GM19099 (cell line): ENCODE measurements at regions not wholly inside any gene's neighbourhood (a gene's known extent, or its start where the extent isn't known, plus 50 kb on each side); places are given as distances from the start of the nearest gene placed in this dataset.

Experiments used
- POLR2A ChIP-seq: IDR thresholded peaks from 3 replicates; pipeline ENCODE4 v1.6.1; 2011; ENCODE audit warnings: low read depth; ENCODE audit not compliant: insufficient read length; ENCODE audit errors: extremely low read depth

DNA sequence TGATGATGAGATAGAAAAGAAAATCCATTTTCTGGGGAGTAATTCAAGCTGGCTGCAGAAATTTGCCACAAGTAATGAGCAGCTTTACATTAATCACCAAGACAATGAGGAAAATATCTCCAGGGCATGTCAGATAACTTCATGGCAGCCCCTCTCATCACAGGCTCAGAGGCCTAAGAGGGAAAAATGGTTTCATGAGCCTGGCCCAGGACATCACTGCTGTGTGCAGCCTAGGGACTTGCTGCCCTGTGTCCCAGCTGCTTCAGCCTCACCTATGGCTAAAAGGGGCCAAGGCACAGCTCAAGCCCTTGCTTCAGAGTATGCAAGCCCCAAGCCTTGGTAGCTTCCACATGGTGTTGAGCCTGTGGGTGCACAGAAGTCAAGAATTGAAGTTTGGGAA is 161.7 kb downstream of the OPA1 start:
- no peak for TF ChIP-seq POLR2A

DNA sequence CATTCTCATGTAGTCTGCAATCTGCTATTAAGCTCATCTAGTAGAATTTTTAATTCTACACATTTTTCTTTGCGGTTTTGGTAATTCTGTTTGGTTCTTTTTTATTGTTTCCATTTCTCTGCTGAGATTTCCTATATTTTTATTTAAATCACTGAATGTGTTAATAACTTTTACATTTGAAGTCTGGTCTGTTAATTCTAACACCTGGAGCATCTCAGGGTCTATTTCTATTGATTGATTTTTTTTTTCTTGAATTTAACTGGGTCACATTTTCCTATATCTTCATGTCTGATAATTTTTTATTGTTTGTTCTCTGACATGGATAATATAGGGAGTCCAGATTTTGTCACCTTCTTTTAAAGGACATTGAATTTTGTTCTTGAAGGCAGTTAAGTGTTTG is 163.5 kb downstream of the OPA1 start:
- TF ChIP-seq POLR2A: no peak

DNA sequence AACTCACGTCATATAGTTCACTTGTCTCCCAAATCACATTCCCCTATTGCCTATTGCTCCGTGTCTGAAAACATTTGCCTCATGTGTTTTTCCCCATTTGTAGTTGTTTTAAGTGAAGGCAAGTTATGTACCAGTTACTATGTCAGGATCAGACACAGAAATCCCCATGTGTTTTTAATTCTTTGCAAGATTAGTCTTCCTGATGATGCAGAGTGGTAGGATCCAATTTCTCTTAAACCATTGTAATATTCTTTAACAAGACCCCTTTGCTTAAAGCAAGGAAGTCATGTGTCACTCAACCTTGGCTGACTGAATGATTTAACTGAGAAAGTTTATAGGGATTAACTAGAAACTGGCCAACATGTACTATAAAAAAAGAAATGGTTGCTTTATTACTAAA is 164.4 kb downstream of the OPA1 start:
- TF ChIP-seq POLR2A: no peak

DNA sequence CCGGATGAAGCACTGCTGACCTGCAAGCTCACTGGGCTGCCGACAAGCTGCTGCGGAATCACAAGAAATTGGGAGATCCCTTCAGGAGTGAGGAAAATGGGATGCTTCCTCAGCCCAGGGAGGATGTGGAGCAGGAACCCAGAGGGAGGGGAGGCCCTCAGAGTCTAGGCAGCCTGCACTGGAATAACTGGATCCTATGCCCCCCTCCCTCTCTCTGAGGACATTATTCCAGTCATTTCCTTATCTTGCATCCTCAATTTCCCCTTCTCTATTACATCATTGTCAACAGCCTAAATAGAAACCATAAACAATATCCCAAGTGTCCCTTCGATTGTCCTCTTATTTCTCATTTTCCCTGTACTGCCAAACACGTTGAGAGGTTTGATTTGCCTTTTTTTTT is 169.0 kb downstream of the OPA1 start:
- no peak for TF ChIP-seq POLR2A

DNA sequence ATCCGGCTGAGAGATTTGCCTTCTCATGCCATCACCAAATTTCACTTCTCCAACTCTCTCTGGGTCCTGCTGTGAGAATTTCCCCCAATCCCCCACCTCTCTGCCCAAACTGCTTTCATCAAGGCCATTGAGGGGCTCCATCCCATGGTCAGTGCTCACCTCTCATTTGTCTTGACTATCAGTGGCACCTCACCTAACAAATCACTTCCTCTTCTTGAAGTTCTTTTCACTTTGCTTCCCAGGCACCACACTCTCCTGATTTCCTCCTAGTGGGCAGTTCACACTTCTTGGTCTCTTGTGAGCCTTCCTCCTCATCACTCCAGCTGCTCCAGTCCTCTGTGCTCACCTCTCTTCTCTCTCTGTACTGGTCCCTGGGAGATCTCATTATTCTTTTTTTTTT is 169.6 kb downstream of the OPA1 start:
- no peak for TF ChIP-seq POLR2A

DNA sequence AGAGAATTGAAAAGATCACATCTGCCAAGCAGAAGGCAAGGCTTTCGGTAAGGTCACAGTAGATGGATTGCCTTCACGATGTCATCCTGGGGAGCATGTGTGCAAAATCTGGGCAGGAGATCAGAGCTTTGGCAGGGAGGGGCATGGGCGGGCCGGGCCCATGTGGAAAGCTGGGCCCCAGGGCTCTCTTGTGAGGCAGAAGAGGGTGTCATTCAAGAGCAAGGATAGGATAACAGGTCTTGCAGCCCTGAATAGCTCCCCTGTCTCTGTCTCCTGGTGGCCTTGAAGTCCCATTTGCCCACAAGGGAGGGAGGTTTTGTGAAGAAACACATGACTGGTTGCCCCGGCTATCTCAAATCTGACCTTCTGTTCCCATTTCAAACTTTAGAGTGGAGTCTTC is 172.0 kb downstream of the OPA1 start:
- no peak for TF ChIP-seq POLR2A

DNA sequence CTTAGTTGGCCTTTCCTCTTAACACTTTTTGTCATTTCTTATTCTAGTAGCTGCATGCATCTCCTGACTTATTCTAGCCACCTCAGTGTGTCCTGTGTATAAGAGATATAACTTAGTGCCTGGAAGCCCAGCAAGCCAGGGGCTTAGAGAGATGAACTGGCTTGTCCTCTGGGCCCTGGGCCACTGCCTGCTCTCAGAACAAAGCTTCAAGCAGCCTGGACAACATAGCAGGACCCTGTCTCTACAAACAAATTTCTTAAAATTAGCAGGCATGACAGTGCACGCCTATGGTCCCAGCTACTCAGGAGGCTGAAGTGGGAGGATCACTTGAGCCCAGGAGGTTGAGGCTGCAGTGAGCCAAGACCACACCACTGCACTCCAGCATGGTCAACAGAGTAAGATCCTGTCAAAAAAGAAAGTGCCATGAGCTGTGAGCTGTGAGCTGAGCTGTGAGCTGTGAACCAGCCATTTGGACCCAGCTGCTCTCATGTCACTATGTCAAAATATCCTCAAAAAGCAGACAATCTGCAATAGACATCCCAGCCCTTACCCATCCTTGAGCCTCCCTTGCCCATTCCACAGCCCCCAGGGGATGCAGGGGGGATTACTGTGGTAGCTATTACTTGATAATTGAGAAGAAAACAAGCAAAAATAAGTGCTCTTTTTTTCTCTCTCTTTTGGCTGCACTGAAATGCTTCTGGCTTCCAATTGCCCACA is 174.5 kb downstream of the OPA1 start:
- no peak for TF ChIP-seq POLR2A

DNA sequence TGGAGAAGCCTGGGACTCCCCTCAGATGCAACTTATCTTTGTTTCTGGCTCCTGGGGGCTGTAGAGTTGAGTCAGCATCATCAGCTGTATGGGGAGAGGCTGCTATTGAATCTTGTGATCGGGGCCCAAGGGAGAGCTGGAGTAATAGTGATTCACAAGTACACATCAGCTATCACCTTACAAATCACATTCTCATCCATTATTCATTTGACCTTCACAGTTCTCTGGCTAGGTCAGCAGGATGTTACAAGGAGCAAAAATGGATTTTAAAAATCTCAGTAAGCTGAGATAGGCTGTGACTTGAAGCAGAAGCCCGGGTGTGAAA is 175.0 kb downstream of the OPA1 start:
- no peak for TF ChIP-seq POLR2A

DNA sequence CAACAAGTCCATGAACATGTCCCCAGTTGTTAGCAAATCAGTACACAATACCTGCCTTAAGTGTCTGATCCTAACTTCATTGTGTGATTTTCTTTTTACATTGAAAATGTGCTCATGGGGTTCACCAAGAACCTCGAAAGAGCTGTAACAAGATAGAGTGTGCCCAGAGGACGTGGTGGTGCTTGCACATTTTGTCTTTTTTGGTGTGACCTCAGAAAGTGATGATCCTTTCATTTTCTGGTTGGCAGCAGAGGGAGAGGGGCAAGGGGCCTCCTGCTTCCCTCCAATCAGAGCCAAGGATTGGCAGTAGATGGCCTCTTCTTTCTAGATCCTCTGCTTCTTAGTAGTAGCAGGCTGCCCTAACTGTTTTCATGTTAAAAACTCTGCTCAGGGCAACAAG is 176.4 kb downstream of the OPA1 start:
- TF ChIP-seq POLR2A: no peak

DNA sequence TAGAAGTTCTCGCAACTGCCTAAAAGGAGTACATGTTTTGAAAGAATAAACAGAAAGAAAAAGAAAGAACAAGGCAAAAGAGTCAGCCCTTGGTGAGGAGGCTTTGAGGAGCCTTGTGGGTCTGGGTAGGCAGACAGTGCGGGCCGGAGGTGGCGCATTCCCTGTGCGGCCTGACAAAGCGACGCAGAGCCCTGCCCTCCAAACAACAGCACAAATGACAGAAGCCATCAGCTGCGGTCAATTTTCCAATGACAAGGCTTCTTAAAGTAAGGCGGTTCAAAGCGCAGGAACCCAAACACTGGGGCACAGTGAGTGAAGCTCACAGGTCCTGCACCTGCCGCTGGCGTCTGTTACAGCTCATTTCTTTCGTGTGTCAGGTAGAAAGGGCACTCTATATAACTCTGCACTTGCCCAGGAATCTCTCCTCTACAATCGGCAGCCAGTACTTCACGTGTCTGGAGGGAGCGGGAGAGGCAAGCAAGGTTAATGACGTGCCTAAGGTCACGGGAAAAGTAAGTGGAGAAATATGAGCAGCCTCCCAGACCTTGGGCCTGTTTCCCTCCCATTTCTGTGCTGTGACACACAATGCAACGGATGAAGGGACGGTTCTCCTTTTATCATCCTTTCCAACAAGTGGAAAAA is 178.1 kb downstream of the OPA1 start:
- TF ChIP-seq POLR2A: no peak

DNA sequence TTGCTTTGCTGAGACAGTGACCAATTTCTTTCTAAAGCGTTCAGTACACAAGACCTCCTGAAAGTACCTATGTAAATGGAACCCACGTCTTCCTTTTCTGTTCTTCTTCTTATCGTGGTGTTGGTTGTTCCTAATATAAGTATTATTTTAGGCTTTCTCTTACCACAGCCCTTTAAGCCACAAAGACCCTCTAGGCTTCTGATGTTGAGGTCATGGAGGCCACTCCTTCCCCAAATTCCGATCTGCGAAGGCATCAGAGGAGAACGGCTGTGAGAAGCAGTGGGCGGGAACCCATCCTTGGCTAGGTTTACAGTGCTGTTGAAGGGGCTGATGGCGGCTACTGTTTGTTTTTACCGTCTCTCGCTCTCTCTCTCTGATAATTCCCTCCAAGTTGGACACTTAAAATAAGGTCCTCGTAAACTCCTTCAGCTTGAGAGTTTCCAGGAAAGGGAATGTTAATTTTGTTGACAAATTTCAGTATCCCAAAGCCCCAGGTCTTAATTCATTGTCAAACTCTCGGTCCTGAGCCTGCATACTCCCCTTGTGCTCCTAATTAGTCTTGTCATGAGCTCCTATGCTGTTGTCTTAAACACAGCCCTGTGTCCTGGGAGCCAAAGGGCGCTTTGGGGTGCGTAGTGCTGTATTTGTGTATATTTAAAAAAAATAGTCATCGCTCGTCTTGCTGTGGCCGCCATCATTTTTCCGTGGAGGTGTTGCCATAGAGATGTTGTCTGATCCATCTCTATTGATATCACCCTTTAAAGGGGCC is 178.8 kb downstream of the OPA1 start:
- no peak for TF ChIP-seq POLR2A

DNA sequence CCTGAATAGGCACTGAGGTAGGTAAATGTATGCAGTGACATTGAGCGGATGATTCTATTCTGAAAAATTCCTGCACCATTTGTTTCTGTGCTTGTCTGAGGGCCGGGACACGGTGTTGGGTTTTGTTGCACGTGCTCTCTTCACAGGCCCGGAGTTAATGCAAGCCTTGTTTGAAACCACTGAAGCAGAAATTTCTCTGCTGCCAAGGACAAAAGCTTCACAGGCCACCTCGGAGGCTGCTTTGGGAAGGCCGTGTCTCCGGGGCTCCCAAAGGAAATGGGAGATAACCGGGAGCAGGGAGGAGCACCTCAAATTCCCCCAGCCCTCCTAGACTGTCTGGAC is 179.4 kb downstream of the OPA1 start:
- no peak for TF ChIP-seq POLR2A

DNA sequence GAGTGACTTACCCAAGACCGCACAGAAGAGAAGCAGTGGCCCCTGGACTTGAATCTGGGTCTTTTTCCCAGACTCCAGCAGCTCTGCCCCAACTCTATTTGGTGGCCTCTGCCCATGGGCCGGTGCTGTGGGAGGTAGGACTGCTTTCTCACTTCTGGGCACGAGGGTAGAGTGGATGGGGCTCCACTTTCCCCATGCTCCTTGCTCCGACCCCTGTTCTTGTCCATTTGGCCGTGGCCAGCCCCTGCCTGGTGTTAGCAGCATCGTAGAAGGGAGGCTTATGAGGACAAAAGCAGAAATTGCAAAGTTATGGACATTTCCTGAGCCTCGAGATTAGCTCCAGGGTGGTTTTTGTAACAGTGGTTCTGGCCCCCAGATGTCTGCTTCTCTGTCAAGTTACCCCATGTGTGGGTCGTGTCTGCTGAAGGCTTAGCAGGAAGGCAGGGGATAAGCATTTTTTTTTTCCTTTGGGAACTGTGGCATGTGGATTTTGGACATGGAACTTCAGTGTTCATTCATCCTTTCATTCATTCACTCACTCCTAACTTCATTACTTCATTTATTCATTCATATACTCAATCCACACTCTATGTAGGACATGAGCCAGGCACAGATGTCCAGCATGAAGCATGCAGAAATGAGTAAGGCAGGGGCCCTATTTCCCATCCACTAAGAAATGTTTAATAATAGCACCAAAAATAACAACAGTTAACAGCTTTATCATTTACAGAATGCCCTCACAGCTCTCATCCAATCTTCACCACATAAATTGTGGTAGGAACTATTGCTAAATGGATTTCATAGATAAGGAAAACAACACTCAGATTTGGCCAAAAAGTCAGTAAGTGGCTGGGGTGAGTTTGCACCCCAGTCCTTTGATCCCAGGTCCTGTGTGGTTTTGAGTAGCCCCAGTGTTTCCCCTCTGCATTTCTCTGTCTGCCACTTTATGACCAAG is 180.5 kb downstream of the OPA1 start:
- no peak for TF ChIP-seq POLR2A

DNA sequence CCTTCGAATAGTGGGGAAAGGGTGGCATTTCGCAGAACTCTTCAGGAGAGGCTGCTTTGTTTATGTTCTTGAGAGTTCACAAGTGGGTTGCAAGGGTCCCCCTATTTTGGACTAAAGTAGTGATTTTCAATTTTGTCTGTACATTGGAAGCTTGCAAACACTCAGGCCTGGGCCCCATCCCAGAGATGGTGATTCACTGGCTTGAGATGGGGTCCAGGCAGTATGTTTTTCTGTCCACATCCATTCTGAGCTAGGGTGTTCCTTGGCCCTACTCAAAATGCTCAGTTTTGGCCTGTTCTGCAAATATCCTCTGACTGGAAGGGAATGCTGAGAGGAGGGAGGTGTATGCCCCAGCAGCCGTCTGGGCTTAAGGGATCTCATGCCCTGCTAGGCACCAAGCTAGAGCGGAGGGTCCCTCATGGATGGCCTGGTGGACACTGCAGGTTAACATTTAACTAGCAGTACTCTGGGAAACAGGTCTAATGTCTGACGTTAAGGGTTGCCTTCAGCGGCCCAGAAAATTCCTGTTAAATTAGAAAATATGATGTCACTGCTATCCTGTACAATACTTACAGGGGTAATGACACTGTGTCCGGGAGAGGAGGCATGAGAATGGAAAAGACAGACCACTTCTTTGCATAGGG is 181.4 kb downstream of the OPA1 start:
- TF ChIP-seq POLR2A: no peak

DNA sequence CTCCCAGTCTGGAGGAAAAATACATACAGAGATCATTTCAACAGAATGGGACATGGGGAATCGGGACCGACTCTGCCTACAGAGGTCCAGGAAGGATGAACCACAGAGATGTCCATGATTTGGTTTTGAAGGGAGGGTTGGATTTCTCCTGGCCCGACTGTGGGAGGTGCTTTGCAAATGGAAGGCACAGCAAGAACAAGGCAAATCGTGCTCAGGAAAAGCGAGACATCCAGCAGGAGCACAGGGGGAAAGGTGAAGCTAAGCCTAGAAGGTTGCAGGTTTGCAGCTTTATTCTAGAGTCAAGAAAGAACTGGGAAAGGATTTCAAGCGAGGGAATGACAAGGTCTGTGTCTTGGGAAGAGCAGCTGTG is 181.9 kb downstream of the OPA1 start:
- no peak for TF ChIP-seq POLR2A
